GM12864 (cell line): ENCODE measurements at regions not wholly inside any gene's neighbourhood (a gene's known extent, or its start where the extent isn't known, plus 50 kb on each side); places are given as distances from the start of the nearest gene placed in this dataset.

Source experiments
- DNase-seq: peaks from one replicate; pipeline ENCODE4 v3.0.0-alpha.2; 2011; ENCODE audit warnings: low read depth
- H3K4me3 ChIP-seq: 2 replicates; pipeline ENCODE4 v1.5.1; 2011; ENCODE audit warnings: mild to moderate bottlenecking, low read depth, low read length, control low read depth
- TF ChIP-seq, protein P1 (sequence below): IDR thresholded peaks from 2 replicates; pipeline ENCODE4 v1.5.1; 2011; ENCODE audit warnings: low read depth, mild to moderate bottlenecking, moderate library complexity, low read length, control low read depth, inconsistent platforms; ENCODE audit errors: missing control alignments

DNA sequence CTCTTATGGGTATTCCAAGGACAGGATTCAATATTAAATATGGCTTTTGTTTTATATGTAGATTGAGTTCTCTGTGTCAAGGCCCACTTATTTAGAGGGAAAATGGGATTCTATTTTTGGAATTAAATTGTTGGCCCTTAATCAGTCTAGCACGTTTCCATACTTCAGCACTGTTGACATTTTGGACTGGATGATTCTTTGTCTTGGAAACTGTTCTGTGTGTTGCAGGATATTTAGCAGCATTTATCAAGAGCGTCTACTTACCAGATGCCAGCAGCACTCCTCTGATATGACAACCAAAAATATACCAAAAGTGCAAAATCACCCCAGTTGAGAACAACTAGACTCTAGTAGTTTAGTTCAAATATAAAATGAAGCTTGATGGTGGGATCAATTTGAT, 1027.0 kb upstream of the COX7C start:
- TF ChIP-seq, protein P1, sequence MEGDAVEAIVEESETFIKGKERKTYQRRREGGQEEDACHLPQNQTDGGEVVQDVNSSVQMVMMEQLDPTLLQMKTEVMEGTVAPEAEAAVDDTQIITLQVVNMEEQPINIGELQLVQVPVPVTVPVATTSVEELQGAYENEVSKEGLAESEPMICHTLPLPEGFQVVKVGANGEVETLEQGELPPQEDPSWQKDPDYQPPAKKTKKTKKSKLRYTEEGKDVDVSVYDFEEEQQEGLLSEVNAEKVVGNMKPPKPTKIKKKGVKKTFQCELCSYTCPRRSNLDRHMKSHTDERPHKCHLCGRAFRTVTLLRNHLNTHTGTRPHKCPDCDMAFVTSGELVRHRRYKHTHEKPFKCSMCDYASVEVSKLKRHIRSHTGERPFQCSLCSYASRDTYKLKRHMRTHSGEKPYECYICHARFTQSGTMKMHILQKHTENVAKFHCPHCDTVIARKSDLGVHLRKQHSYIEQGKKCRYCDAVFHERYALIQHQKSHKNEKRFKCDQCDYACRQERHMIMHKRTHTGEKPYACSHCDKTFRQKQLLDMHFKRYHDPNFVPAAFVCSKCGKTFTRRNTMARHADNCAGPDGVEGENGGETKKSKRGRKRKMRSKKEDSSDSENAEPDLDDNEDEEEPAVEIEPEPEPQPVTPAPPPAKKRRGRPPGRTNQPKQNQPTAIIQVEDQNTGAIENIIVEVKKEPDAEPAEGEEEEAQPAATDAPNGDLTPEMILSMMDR = no peak
- DNase-seq = no peak
- no peak overlapping the region for H3K4me3 ChIP-seq

DNA sequence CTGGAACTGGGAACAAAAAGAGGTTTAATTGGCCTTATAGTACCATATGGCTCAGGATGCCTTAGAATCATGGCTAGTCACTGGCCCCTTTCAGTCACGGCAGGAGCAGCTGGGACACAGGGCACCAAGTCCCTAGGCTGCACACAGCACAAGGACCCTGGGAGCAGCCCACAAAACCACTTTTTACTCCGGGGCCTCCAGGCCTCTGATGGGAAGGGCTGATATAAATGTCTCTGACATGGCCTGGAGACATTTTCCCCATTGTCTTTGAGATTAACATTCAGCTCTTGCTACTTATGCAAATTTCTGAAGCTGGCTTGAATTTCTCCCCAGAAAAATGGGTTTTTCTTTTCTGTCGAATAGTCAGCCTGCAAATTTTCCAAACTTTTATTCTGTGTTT, 1026.4 kb upstream of the COX7C start:
- TF ChIP-seq, protein P1 = no peak
- no peak for DNase-seq
- H3K4me3 ChIP-seq = no peak overlapping the region

DNA sequence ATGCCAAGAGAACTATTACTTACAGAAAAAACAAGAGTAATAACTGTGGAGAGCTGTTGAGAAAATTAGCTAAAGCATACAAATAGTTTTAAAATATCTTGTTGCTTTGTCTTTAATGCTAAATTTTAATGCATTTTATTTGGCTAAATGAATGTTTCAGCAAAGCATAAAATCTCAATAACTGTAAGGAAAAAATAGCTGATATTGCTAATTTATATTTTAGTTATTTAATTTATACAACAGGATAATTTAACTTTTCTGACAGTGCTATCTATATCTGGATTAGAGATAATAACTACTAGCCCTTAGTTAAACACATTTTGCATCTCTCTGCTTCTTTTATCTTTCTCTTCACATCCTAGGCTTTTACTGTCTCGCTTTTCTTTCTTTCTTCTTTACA, 1014.9 kb upstream of the COX7C start:
- DNase-seq = no peak
- H3K4me3 ChIP-seq = no peak overlapping the region
- TF ChIP-seq, protein P1 = no peak

- no peak for DNase-seq
- no peak overlapping the region for H3K4me3 ChIP-seq
- TF ChIP-seq, protein P1 = no peak
Observed at GRCh38 chr5:85604378-85604777, 1013.4 kb upstream of the COX7C start.

GRCh38 chr5:85604786-85605185, 1013.0 kb upstream of the COX7C start:
- TF ChIP-seq, protein P1 = no peak
- no peak overlapping the region for H3K4me3 ChIP-seq
- no peak for DNase-seq

GRCh38 chr5:85605381-85605780, 1012.4 kb upstream of the COX7C start:
- no peak overlapping the region for H3K4me3 ChIP-seq
- no peak for DNase-seq
- TF ChIP-seq, protein P1 = no peak

DNA sequence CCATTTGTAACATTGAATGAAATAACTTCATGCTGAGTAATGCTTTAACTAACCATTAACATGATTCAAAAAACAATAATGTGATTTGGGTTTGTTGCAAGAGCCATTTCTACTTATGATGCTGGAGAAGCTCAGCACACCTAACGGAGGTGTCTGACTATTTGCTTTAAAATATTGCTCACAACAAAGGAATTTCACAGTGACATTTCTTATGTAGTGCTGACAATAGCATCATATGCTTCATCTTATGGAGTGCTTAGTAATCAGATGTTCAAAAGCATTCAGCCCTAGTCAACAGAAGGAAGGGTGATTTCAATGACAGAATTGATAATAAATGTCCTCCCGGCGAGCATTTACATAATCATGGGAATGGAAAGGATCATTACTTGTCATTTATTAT, 1003.3 kb upstream of the COX7C start:
- no peak overlapping the region for H3K4me3 ChIP-seq
- no peak for DNase-seq
- TF ChIP-seq, protein P1 = no peak
